Thyroid gland (tissue), 4 donors: ENCODE measurements at regions not wholly inside any gene's neighbourhood (a gene's known extent, or its start where the extent isn't known, plus 50 kb on each side); places are given as distances from the start of the nearest gene placed in this dataset.

ENCODE experiments used
- CTCF ChIP-seq, 6 experiments: fragments of 200-600 bp in 3 of 6; fragments of 450-650 bp in 3 of 6; sonication (generic) in 3 of 6; IDR thresholded peaks; one replicate each; pipeline ENCODE4 v1.5.1; 2016 to 2019; ENCODE audit warnings: antibody characterized with exemption in 6 of 6, mild to moderate bottlenecking in 2 of 6, inconsistent platforms in 1 of 6, moderate library complexity in 1 of 6
- POLR2A ChIP-seq, 2 donors: fragments of 450-650 bp; IDR thresholded peaks; one replicate each; pipeline ENCODE4 v1.6.1; 2017; ENCODE audit warnings: antibody characterized with exemption in 2 of 2, mild to moderate bottlenecking in 2 of 2, moderate library complexity in 1 of 2

DNA sequence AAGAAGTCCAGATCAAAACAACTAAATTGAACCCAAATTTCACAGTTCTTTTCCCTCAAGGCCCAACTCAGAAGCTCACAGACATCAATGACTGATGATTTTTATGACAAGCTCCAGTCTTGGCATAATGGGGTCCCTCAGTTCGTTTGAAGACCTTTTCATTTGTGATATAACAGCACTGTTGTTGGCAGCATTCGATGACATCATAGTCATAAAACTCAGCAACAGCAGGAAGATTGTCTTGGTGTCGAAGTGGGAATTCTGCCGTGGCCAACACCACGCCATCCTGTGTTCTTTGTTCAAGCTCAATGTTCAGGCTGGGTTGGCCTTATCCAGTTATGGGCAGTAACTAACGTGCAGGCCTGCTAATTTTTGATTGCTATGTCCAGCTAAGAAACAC lies 261.7 kb downstream of the C7orf25 start:
- no peak for TF ChIP-seq POLR2A (IDR thresholded peaks at IDR 0.05)
- TF ChIP-seq CTCF (IDR thresholded peaks at IDR 0.05): no peak
